HG03108 (cell line): ENCODE measurements at regions not wholly inside any gene's neighbourhood (a gene's known extent, or its start where the extent isn't known, plus 50 kb on each side); places are given as distances from the start of the nearest gene placed in this dataset.

Experiments
- ATAC-seq: cut with Tn5 transposase; IDR thresholded peaks from one replicate; pipeline ENCODE4 v1.9.1; 2021; ENCODE audit warnings: moderate library complexity; ENCODE audit not compliant: unreplicated experiment

DNA sequence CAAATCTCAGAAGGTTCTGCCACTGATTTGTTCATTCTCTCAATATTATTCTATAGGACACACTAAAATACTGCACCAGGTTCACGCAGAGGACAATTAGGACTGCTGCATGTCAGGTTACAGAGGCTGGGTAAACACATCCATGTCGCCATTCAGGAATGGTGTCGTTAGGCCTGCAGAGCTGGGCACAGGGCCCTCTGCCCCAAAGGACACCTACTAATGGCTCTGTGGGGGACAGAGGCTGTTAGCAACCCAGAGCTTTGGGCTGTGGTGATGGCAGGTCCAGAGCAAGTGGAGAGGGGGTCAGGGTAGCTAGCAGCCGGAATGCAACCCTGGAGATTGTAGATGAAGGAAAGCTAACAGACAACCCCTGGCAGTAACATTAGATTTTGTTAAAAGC lies 115.9 kb downstream of the TTC32 start:
- ATAC-seq: no peak

DNA sequence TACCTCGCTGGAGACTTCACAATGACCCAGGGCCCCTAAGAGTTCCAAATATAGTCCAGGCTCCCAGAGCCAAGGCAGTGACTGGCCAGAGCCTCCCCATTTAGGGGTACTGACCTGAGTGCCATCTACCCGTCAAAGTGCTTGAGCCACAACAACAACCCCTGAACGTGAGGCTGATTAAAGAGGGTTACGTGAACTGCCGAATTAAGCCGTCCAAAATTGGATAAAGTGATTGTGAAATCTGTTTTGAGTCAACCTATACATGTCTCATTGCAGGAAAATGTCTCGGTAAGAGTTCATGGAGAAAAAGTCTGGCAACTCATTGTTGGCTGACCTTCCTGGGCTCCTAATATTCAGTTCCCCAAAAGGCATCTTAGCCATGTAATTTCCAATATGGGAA lies 116.3 kb downstream of the TTC32 start:
- no peak for ATAC-seq

DNA sequence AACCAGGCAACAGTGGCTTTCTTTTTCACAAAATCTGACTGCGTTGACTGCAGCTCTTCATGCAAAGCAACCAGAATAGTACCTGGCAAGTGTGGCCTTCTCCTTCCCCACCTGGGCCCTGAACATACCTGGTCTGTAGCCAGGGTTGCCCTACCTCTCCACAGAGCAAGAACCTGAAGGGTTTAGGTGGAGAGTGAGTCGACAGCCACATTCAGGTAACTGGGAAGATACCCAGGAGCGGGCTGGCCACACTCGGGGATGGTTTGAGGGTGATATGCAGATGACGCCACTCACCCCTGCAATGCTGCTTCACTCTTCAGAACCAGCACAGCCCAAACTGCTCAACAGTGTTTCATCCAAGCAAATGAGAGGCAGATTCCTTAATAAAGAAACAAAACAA lies 117.3 kb downstream of the TTC32 start:
- ATAC-seq: no peak

DNA sequence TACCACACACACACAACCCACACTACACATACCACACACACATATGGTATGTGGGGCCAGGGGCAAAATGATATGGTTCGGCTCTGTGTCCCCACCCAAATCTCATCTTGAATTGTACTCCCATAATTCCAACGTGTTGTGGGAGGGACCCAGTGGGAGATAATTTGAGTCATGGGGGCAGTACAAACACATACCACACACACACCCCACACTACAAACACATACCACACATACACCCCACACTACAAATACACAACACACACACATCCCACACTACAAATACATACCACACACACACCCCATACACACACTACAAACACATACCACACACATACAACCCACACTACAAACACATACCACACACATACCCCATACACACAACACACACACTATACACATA lies 117.8 kb downstream of the TTC32 start:
- no peak for ATAC-seq

GRCh38 chr2:19776941-19777514 lies 124.8 kb downstream of the TTC32 start:
- ATAC-seq: no peak

- ATAC-seq: no peak
Observed at GRCh38 chr2:19775838-19776237, 125.9 kb downstream of the TTC32 start.

DNA sequence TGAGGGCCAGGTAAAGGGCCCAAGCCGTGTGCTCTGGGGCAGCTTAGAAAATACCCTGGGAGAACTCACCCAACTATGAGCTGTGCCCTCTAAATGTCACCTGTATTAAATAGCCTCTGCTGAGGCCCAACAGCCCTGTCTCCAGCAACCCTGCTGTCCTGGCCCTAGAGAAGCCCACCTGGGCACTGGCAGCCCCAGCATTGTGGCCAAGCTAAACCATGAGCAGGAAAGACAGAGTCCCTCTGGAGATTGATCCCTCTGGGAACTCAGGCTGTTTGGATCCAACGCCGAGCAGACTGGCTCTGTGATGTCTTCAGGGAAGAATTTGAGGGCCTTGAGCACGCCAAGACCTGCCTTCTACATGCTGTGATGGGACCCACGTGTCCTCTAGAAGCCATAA lies 126.5 kb downstream of the TTC32 start:
- no peak for ATAC-seq

GRCh38 chr2:19774805-19775176 lies 127.0 kb downstream of the TTC32 start:
- ATAC-seq: no peak

DNA sequence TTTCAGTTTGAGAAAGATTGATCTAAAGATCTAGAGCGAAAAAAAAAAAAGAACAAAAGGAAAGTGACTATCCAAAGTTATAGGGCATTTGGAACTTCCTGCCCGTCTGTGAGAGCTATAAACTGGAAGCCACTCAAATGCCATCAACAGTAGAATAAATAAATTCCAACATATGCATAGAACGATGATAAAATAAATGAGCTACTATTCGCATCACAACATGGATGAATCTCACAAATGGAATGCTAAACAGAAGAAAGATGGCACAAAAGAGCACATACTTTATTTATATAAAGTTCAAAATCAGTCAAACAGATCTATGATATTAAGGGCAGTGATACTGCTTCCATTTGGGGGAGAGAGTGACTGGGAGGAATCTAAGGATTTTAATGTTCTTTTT lies 128.8 kb downstream of the TTC32 start:
- no peak for ATAC-seq

- ATAC-seq: no peak
Observed at GRCh38 chr2:19769513-19769912, 132.3 kb downstream of the TTC32 start.

- ATAC-seq: no peak
Observed at GRCh38 chr2:19767899-19768298, 133.9 kb downstream of the TTC32 start.

GRCh38 chr2:19764998-19765397 lies 136.8 kb downstream of the TTC32 start:
- ATAC-seq: no peak

- ATAC-seq: no peak
Observed at GRCh38 chr2:19763731-19764130, 138.1 kb downstream of the TTC32 start.

DNA sequence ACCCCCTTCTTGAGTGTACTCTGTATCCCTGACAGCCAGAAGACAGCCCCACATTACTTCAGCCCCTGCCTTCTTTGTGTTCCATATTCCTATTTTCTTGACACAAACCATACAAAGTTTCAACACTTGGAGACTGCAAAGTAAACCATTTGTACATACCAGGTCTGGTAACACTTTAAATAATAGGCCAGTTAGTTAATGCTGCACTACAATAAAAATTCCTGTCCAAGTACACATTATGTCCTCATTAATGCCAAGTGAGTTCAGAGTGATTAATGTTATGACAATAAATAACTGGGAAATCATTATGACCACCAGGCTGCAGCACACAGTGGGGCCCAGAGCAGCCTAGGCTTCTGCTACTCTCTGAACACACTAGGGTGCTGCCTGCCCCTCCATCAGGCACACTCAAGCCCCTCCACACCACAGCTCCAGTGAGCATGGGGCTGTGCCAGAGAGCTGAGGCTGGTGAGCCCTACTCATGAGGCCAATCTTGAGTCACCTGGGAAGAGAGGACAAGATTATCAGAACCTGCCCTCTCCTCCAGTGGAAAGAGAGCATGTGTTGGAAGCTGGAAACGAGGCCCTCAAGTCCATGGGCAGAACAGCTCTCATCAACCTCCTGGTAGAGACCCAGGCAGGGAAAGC lies 138.7 kb downstream of the TTC32 start:
- no peak for ATAC-seq

DNA sequence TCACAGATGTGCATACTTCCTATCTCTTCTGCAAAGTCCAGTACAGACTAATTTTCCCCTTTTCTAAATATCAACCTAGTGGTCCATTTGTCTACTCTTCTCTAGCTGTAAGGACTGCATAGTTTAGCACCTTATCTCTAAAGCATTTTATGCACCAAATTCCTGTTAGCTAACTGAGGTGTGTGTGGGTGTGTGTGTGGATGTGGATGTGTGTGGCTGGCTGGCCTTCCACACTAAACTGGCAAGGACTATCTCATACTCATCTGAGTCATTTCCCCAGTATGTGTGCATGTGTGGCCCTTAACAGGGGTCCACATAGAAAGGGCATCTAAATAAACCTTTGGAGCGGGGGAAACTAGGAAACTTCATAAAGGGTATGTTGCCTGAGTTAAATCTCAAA lies 139.6 kb downstream of the TTC32 start:
- ATAC-seq: no peak

GRCh38 chr2:19759880-19760279 lies 141.9 kb downstream of the TTC32 start:
- ATAC-seq: no peak

GRCh38 chr2:19758658-19759057 lies 143.1 kb downstream of the TTC32 start:
- ATAC-seq: no peak

- ATAC-seq: no peak
Observed at GRCh38 chr2:19757586-19757985, 144.2 kb downstream of the TTC32 start.

DNA sequence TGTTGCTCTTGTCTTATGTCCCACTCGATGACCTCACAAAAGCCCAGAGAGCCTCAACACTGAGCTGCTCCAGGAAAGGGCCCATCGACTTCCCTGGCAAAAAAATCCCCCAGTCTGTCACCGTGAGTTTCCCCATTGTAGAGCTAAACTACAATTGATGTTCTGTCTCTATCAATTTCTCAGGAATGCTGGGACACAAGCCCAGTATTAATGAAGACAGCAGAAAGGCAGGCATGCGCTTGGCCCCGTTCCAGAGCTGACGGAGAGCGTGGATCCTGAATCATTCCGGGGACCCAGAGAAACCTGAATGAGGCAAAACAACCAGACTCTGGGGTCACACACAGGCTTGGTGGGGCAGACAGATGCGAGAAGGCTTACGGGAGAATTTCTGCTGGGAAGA lies 146.9 kb downstream of the TTC32 start:
- ATAC-seq: no peak

GRCh38 chr2:19753818-19754217 lies 148.0 kb downstream of the TTC32 start:
- no peak for ATAC-seq

DNA sequence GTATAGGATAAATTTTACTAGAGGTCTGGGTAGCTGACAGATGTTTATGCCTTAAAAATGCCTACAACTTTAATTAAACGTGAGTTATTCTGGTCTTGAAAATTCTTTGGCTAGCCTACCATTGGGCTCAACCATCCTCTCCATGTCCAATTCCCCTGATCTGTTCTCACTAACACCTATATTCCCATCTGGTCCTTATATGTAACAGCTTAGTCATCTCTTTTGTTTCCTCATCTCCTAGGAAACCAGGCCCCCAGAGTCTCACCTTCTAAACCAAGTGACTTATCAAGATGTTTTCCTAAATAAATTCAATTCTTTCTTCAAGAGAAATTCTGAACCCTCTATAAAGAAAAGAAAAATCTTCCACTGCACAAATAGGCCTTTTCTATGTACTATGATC lies 148.5 kb downstream of the TTC32 start:
- ATAC-seq: no peak

- ATAC-seq: no peak
Observed at GRCh38 chr2:19752500-19752899, 149.3 kb downstream of the TTC32 start.

- ATAC-seq: no peak
Observed at GRCh38 chr2:19751631-19752030, 150.2 kb downstream of the TTC32 start.
